K562 (cell line): ENCODE measurements at regions not wholly inside any gene's neighbourhood (a gene's known extent, or its start where the extent isn't known, plus 50 kb on each side); places are given as distances from the start of the nearest gene placed in this dataset.
A peak's percentile ranks its signal among the peaks of the same experiment; 100 is the strongest.

Experiments
- ATF4 ChIP-seq: fragments of 450-650 bp; formaldehyde crosslinking; IDR thresholded peaks from 2 replicates; pipeline ENCODE4 v1.4.0; 2022; ENCODE audit warnings: mild to moderate bottlenecking, moderate library complexity
- BCLAF1 ChIP-seq, 2 experiments: fragments of 450-650 bp in 1 of 2; IDR thresholded peaks; 2 replicates each; pipeline ENCODE4 v1.6.1; 2011 to 2017; ENCODE audit warnings: low read depth in 2 of 2, antibody characterized with exemption in 1 of 2, borderline replicate concordance in 1 of 2, low read length in 1 of 2, mild to moderate bottlenecking in 1 of 2, mixed read lengths in 1 of 2; ENCODE audit not compliant: control insufficient read depth in 1 of 2
- BRD9 ChIP-seq: fragments of 450-650 bp; IDR thresholded peaks from 2 replicates; pipeline ENCODE4 v1.6.1; 2018; ENCODE audit warnings: low read depth; ENCODE audit not compliant: partially characterized antibody
- DDX20 ChIP-seq: fragments of 450-650 bp; IDR thresholded peaks from 2 replicates; pipeline ENCODE4 v1.6.1; 2016; ENCODE audit warnings: missing genetic modification characterization, low read depth, mild to moderate bottlenecking, missing compliant biosample characterization, moderate library complexity
- E2F4 ChIP-seq: sonication (generic); formaldehyde crosslinking; IDR thresholded peaks from 2 replicates; pipeline ENCODE4 v1.8.0; 2022; ENCODE audit warnings: mild to moderate bottlenecking, low read depth, missing genetic modification reagents
- E2F5 ChIP-seq: sonication (generic); formaldehyde crosslinking; IDR thresholded peaks from 2 replicates; pipeline ENCODE4 v1.8.0; 2022; ENCODE audit warnings: mild to moderate bottlenecking, missing genetic modification reagents
- FOXJ3 ChIP-seq: sonication (generic); formaldehyde crosslinking; IDR thresholded peaks from 2 replicates; pipeline ENCODE4 v1.4.0; 2020; ENCODE audit warnings: mild to moderate bottlenecking, missing genetic modification reagents
- ILF3 ChIP-seq: fragments of 450-650 bp; IDR thresholded peaks from 2 replicates; pipeline ENCODE4 v1.6.1; 2018; ENCODE audit warnings: antibody characterized with exemption, mild to moderate bottlenecking, moderate library complexity, borderline replicate concordance
- SP1 ChIP-seq: sonication (generic); formaldehyde crosslinking; IDR thresholded peaks from 2 replicates; pipeline ENCODE4 v1.8.1; 2022; ENCODE audit warnings: mild to moderate bottlenecking, missing genetic modification reagents
- ZBTB26 ChIP-seq: fragments of 450-650 bp; formaldehyde crosslinking; IDR thresholded peaks from 2 replicates; pipeline ENCODE4 v1.4.0; 2022; ENCODE audit warnings: missing genetic modification characterization
- ZC3H11A ChIP-seq: IDR thresholded peaks from 2 replicates; pipeline ENCODE4 v1.6.1; 2012; ENCODE audit warnings: low read depth, low read length, improper control_type of control experiment
- ZHX1 ChIP-seq: fragments of 150-350 bp; conservative IDR thresholded peaks from 2 replicates; pipeline ENCODE4 v1.6.1; 2014; ENCODE audit warnings: low read length
- ZNF197 ChIP-seq: fragments of 200-800 bp; sonication (Bioruptor generic); IDR thresholded peaks from 2 replicates; pipeline ENCODE4 v1.6.1; 2016; ENCODE audit warnings: low read depth, missing genetic modification characterization, missing compliant biosample characterization
- ZNF644 ChIP-seq: fragments of 200-800 bp; sonication (Bioruptor generic); IDR thresholded peaks from 2 replicates; pipeline ENCODE4 v1.6.1; 2016; ENCODE audit warnings: low read depth, missing genetic modification characterization, missing compliant biosample characterization

GRCh38 chr6:27839626-27840475 is 72.3 kb downstream of the OR2B2 start (continued):
- TF ChIP-seq DDX20 (tag), result no peak
- TF ChIP-seq E2F4, result peak; percentile 95
- TF ChIP-seq BCLAF1 (IDR thresholded peaks at IDR 0.05; ENCODE audit: borderline replicate concordance in 1 of 2, control insufficient read depth in 1 of 2, low read depth in 2 of 2, low read length in 1 of 2), result peak in 1 of 2 experiments; percentile 64; a peak in 2 of 4 replicates
- TF ChIP-seq ZNF197, result 0 out of 2 replicates have a peak, but pooled peaks have one; percentile 44
- TF ChIP-seq SP1, result 0 out of 2 replicates have a peak, but pooled peaks have one; percentile 37
- TF ChIP-seq ZC3H11A, result no peak
- 0 out of 2 replicates have a peak, but pooled peaks have one; percentile 33 for TF ChIP-seq ATF4 (CRISPR knock-in tag)
- TF ChIP-seq FOXJ3, result no peak
- TF ChIP-seq BRD9, result no peak
- no peak for TF ChIP-seq ILF3
- 0 out of 2 replicates have a peak, but pooled peaks have one; percentile 5 for TF ChIP-seq ZBTB26 (CRISPR knock-in tag)
- TF ChIP-seq E2F5 (CRISPR knock-in tag), result 0 out of 2 replicates have a peak, but pooled peaks have one; percentile 57
- 0 out of 2 replicates have a peak, but pooled peaks have one; percentile 24 for TF ChIP-seq ZNF644 (tag)
- TF ChIP-seq ZHX1, result no peak
